Fibroblast of pulmonary artery (primary cell): ENCODE measurements at regions not wholly inside any gene's neighbourhood (a gene's known extent, or its start where the extent isn't known, plus 50 kb on each side); places are given as distances from the start of the nearest gene placed in this dataset.

Source experiments
- DNase-seq: peaks from one replicate; pipeline ENCODE4 v3.0.0-alpha.2; 2010; ENCODE audit warnings: low read depth
- H3K4me3 ChIP-seq: replicated peaks from 2 replicates; pipeline ENCODE4 v1.5.1; 2011; ENCODE audit warnings: low read depth, mild to moderate bottlenecking, control low read depth, low read length, moderate library complexity
- TF ChIP-seq, protein P1 (sequence below): IDR thresholded peaks from 2 replicates; pipeline ENCODE4 v1.5.1; 2011; ENCODE audit warnings: mild to moderate bottlenecking, control low read depth, low read length, inconsistent platforms; ENCODE audit errors: missing control alignments

DNA sequence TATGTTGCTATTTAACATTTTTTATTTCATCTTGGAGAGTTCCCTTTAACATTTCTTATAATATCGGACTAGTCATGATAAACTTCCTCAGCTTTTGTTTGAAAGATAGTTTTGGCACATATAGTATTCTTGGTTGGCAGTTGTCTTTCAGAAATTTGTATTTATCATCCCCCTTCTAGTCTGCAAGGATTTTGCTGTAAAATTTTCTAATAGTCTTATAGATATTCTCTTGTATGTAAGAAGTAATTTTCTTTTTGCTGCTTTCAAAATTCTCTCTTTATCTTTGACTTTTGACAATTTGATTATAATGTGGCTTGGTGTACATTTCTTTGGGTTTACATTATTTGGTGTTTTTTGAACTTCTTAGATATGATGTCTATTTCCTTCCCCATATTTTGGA is 116.0 kb upstream of the AVPR1A start:
- H3K4me3 ChIP-seq, result no peak overlapping the region

DNA sequence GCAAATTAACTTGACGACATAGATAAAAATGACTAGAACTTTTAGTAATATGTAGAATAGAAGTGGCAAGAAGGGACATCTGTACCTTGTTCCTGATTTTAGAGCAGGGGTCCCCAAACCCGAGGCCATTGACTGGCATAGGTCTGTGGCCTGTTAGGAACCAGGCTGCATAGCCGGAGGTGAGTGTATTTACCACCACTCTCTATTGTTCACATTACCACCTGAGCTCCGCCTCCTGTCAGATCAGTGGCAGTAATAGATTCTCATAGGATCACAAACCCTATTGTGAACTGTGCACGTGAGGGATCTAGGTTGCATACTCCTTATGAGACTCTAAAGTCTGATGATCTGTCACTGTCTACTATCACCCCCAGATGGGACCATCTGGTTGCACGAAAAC is 113.6 kb upstream of the AVPR1A start:
- H3K4me3 ChIP-seq, result no peak overlapping the region
- TF ChIP-seq, protein P1, sequence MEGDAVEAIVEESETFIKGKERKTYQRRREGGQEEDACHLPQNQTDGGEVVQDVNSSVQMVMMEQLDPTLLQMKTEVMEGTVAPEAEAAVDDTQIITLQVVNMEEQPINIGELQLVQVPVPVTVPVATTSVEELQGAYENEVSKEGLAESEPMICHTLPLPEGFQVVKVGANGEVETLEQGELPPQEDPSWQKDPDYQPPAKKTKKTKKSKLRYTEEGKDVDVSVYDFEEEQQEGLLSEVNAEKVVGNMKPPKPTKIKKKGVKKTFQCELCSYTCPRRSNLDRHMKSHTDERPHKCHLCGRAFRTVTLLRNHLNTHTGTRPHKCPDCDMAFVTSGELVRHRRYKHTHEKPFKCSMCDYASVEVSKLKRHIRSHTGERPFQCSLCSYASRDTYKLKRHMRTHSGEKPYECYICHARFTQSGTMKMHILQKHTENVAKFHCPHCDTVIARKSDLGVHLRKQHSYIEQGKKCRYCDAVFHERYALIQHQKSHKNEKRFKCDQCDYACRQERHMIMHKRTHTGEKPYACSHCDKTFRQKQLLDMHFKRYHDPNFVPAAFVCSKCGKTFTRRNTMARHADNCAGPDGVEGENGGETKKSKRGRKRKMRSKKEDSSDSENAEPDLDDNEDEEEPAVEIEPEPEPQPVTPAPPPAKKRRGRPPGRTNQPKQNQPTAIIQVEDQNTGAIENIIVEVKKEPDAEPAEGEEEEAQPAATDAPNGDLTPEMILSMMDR, result no peak
- DNase-seq, result no peak

More for the DNA sequence above, 116.0 kb upstream of the AVPR1A start:
- TF ChIP-seq, protein P1, result no peak
- DNase-seq, result no peak

DNA sequence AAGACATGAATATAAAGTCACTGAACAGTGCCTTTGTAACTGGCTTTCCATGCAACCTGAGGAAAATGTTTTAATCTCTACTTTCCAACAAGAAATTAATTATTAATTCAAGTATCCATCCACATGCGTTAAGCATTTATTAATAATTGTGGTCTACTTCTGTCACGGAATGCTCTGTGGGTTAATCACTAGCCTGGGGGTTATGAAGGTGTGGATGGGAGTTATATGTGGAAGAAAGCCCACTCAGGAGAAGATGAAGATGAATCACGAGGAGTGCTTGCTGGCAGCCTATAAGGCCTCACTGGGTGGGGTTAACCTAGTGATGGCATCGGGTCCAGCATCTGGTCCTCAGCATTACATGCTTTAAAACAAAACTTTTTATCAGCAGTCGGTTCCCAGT is 99.5 kb upstream of the AVPR1A start:
- TF ChIP-seq, protein P1, result no peak
- no peak overlapping the region for H3K4me3 ChIP-seq
- no peak for DNase-seq

DNA sequence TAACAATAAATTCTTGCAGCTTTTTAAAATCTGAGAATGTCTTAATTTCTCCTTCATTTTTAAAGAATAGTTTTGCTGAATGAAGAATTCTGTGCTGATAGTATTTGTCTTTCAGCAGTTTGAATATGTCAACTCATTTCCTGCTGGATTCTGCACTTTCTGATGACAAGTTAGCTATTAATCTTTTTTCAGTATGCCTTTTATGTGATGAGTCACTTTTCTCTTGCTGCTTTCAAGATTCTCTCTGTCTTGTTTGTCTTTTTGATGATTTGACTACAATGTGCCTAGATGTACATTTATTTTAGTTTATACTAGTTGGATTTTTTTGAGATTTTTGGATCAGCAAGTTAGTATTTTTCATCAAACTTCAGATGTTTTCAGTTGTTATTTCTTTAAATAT is 87.9 kb upstream of the AVPR1A start:
- TF ChIP-seq, protein P1, result no peak
- no peak overlapping the region for H3K4me3 ChIP-seq
- no peak for DNase-seq

DNA sequence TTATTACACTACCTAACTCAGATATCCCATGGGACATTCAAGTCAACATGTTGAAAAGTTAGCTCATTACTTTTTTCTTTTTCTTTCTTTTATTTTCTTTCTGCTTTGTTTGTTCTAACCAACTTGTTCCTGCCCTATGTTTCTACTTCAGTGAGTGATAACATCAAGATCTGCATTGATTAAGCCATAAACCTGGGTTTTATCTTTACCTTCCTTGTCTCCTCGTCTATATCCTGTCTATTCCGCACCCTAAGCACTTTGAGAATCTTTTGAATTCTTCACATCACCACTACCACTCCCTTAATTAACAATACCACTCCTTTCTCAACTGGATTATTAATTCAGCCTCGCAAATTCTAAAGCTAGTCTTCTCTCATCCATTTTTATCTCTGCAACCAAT is 81.9 kb upstream of the AVPR1A start:
- DNase-seq, result no peak
- no peak overlapping the region for H3K4me3 ChIP-seq
- TF ChIP-seq, protein P1, result no peak

DNA sequence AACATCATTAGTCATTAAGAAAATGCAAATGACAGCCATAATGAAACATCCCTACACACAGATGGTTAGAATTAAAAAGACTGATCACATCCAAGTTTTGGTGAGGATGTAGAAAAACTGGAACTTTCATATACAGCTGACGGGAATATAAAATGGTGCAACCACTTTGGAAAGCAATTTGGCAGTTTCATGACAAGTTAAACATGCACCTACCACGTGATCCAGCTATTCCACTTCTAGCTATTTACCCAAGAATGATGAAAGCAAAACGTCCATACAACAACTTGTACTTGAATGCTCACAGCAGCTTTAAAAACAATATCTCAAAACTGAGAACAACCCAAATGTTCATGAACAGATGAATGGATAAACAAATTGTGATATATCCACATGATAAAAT is 77.9 kb upstream of the AVPR1A start:
- DNase-seq, result no peak
- TF ChIP-seq, protein P1, result no peak
- H3K4me3 ChIP-seq, result no peak overlapping the region

DNA sequence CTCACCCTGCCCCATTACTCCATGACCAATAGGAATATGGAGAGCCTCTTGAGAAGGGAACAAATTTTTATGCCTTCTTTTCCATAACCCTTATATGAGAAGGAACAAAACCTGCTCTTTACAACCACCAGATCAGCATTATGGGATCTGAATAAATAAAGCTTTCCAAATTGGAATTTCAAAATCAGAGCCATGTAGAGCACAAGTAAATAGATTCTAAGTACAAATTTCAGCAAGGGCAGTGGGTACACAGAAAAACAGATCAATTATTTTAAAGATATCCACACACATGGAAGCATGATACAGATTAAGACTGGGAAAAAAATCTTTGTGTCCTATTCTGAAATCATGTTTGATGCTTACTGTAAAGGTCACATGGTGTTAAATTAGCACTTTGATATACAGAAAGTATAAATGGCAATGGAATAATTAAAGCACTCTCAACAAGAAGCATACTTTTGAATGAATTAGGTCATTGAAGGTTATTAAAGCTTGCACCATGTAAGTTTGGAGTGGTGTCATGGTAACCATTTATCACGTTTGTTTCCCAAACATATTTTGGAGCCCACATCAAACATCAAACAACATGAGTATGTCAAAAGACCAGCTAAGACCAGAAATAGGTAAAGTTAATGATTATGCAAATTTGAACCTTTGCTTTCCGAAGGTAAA is 75.9 kb upstream of the AVPR1A start:
- TF ChIP-seq, protein P1, result no peak
- no peak overlapping the region for H3K4me3 ChIP-seq
- no peak for DNase-seq
